ENCODE measurements at regions not wholly inside any gene's neighbourhood (a gene's known extent, or its start where the extent isn't known, plus 50 kb on each side); places are given as distances from the start of the nearest gene placed in this dataset.

- TF ChIP-seq, protein P1, sequence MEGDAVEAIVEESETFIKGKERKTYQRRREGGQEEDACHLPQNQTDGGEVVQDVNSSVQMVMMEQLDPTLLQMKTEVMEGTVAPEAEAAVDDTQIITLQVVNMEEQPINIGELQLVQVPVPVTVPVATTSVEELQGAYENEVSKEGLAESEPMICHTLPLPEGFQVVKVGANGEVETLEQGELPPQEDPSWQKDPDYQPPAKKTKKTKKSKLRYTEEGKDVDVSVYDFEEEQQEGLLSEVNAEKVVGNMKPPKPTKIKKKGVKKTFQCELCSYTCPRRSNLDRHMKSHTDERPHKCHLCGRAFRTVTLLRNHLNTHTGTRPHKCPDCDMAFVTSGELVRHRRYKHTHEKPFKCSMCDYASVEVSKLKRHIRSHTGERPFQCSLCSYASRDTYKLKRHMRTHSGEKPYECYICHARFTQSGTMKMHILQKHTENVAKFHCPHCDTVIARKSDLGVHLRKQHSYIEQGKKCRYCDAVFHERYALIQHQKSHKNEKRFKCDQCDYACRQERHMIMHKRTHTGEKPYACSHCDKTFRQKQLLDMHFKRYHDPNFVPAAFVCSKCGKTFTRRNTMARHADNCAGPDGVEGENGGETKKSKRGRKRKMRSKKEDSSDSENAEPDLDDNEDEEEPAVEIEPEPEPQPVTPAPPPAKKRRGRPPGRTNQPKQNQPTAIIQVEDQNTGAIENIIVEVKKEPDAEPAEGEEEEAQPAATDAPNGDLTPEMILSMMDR (conservative IDR thresholded peaks at IDR 0.05 in 1 of 2, IDR thresholded peaks at IDR 0.05 in 1 of 2; ENCODE audit: low read depth in 1 of 2, low read length in 2 of 2) = no peak
- TF ChIP-seq EZH2 (IDR thresholded peaks at IDR 0.05; ENCODE audit: low read length, missing control alignments) = no peak
Measured at GRCh38 chr9:78678877-78679276, 382.0 kb downstream of the PSAT1 start.
